GM12865 (cell line): ENCODE measurements at regions not wholly inside any gene's neighbourhood (a gene's known extent, or its start where the extent isn't known, plus 50 kb on each side); places are given as distances from the start of the nearest gene placed in this dataset.
A peak's percentile ranks its signal among the peaks of the same experiment; 100 is the strongest.
"Not testable (repeated sequence)": the region's sequence is repeated elsewhere in the genome, so short reads cannot be mapped to it uniquely, and the experiment has no call there.

ENCODE experiments used
- DNase-seq: peaks from one replicate; pipeline ENCODE4 v3.0.0; 2010; ENCODE audit warnings: low read depth
- H3K4me3 ChIP-seq: 2 replicates; pipeline ENCODE4 v1.5.1; 2011; ENCODE audit warnings: mild to moderate bottlenecking, low read depth, low read length, control low read depth
- TF ChIP-seq, protein P1 (sequence below): IDR thresholded peaks from 2 replicates; pipeline ENCODE4 v1.5.1; 2011; ENCODE audit warnings: low read length, control low read depth, low read depth, inconsistent platforms; ENCODE audit not compliant: insufficient read depth; ENCODE audit errors: missing control alignments

DNA sequence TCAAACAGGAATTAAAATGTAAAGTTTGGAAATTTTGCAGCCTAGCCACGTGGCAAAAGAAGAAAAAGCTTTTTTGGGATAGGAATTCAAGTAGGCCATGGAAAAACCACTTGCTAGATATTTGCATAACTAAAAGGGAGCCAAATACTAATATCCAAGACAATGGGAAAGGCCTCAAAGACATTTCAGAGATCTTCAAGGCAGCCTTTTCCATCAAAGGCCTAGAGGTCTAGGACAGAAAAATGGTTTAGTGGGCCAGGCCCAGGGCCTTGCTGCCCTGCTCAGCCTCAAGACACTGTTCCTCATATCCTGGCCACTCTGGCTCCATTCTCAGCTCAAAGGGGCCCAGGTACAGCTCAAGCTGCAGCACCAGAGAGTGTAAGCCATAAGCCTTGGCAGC is 265.9 kb upstream of the RPS23 start:
- TF ChIP-seq, protein P1, sequence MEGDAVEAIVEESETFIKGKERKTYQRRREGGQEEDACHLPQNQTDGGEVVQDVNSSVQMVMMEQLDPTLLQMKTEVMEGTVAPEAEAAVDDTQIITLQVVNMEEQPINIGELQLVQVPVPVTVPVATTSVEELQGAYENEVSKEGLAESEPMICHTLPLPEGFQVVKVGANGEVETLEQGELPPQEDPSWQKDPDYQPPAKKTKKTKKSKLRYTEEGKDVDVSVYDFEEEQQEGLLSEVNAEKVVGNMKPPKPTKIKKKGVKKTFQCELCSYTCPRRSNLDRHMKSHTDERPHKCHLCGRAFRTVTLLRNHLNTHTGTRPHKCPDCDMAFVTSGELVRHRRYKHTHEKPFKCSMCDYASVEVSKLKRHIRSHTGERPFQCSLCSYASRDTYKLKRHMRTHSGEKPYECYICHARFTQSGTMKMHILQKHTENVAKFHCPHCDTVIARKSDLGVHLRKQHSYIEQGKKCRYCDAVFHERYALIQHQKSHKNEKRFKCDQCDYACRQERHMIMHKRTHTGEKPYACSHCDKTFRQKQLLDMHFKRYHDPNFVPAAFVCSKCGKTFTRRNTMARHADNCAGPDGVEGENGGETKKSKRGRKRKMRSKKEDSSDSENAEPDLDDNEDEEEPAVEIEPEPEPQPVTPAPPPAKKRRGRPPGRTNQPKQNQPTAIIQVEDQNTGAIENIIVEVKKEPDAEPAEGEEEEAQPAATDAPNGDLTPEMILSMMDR: no peak
- no peak overlapping the region for H3K4me3 ChIP-seq
- no peak for DNase-seq

DNA sequence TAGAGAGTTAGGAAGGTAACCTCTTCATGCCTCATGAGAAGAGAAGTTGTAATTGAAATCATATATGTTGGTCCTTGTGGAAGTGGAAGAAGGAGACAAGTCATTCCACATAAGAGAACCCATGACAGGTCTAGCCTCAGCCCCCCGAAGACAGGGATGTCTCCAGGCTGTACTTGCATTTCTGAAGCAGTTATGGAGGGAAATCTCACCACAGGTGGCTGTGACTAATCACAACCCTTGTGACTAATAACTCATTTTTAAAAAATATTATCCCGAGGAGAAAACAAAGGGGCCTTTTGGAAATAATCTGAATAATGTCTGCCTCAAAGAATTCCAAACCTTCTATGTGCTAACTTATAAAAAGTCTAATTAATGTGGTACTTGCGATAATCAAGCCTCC is 262.1 kb upstream of the RPS23 start:
- TF ChIP-seq, protein P1: no peak
- DNase-seq: no peak
- H3K4me3 ChIP-seq: no peak overlapping the region

DNA sequence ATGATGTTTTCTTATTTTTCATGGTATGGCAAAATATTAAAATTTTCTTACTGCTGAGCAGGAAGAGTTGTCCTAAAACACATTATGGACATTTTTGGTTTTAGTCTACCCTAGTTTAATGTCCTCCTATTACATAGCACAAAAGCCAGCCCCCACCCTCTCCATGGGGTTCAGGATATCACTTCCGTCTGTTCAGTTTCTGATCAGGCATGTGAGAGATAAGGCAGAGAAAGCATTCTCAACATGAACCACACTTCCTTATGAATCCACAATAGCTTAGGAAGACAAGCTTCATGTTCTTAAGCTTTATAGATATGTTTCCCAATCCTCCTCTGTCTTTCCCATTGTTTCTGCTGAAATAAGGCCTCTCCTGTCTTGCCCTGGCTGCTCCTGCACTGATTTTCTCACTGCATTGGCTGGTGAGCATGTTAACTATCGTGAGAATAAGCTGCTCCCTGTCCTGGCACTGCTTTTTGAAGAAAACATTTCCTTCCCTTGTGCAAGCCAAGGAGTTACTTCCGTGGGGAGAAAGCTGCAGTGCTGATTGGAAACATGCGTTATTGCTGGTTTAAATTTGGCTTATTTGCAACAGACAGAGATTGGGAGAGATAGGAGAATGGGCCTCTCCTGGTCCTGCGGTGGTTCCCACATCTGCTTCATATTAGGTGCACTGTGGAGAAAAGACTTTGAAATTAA is 260.3 kb upstream of the RPS23 start:
- TF ChIP-seq, protein P1: no peak
- no peak for DNase-seq
- no peak overlapping the region for H3K4me3 ChIP-seq

DNA sequence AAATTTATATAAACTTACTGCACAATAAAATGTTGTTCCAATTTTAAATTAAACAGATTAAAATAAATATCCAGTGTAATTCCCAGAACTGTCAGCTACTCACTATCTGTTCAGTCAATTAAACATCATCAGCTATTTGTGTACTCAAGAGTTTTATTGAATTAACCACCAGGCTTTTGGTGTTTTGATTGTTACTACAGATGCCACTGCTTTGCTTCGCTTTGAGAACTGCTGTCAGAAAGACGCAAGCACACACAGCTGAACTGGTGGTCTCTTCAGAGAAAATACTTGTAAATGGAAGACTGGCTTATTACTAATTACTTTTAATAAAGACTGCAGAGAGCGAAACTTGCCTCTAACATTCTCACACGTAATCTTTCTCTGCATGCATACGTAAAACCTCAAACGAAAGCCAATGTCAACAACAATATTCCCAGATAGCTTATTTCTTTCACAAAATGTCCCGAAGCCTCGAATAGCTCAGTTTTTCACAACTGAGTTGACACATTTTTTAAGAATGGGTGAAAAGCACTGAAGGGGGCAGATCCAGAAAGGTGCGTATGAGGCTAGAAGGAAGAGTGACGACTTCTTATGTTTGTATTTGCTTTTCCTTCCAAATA is 259.6 kb upstream of the RPS23 start:
- DNase-seq: no peak
- no peak overlapping the region for H3K4me3 ChIP-seq
- TF ChIP-seq, protein P1: no peak

DNA sequence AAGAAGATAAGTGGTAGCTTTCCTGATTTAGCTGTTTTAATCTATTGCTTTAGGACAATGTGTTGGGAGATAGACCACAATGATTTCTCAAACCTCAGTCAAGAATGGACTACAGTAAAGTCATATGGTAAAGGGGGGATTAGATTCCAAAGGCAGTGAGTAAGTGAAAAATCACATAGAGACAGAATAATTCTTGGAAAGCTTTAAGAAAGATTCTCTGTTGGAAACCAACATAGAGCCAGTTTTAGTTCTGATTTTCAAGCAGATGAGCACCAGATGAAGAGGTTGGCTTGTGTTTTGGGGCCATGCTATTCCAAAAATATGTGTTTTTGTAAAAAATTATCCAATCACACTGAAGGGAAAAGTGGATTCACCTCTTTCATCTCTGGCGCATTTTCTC is 256.8 kb upstream of the RPS23 start:
- no peak overlapping the region for H3K4me3 ChIP-seq
- no peak for DNase-seq
- TF ChIP-seq, protein P1: no peak

DNA sequence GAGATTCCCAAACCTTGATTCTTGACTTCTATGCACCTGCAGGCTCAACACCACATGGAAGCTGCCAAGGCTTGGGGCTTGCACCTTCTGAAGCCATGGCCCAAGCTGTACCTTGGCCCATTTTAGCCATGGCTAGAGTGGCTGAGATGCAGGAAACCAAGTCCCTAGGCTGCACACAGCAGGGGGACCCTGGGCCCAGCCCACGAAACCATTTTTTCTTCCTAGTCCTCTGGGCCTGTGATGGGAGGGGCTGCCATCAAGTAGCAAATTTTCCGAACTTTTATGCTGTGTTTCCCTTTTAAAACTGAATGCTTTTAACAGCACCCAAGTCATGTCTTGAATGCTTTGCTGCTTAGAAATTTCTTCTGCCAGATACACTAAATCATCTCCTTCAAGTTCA is 253.9 kb upstream of the RPS23 start:
- not testable (repeated sequence) for H3K4me3 ChIP-seq, DNase-seq

DNA sequence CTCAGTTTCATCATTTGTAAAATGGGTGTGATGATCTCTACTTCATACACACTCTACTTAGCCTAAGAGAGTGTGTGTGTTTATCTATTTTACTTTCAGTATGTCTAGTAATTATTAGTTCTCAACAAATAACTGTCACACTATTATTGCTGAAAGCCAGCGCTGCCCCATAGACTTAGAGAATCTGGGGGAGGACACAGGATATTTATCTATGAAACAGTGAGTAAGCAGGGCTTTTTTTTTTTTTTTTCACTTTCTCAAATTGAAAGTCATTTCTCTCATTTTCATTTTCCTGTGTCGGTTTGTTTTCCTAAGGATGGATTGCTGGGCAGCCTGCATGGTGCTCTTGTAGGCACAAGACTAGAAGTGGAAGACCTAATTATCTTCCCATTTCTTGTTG is 248.4 kb upstream of the RPS23 start:
- TF ChIP-seq, protein P1: no peak
- DNase-seq: peak; percentile 0
- no peak overlapping the region for H3K4me3 ChIP-seq
